ENCODE measurements at regions not wholly inside any gene's neighbourhood (a gene's known extent, or its start where the extent isn't known, plus 50 kb on each side); places are given as distances from the start of the nearest gene placed in this dataset.

DNA sequence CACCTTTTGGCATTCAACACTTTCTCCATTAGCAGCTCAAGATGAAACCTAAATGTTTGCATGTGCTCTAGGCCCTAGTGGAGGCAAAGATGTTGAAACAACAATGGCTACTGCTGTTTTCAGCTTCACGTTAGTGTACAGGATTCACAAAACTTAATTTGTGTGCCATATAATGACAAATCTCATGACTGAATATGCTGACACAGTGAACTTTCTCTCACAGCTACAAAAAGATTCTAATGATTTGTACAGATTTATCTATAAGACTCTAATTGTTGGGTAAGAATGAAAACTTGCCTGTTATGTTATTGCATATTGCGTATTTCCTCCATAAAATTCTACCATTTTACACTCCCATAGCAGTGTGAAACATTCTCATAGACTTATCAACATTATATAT lies 97.5 kb downstream of the CETN3 start:
- TF ChIP-seq, protein P1, sequence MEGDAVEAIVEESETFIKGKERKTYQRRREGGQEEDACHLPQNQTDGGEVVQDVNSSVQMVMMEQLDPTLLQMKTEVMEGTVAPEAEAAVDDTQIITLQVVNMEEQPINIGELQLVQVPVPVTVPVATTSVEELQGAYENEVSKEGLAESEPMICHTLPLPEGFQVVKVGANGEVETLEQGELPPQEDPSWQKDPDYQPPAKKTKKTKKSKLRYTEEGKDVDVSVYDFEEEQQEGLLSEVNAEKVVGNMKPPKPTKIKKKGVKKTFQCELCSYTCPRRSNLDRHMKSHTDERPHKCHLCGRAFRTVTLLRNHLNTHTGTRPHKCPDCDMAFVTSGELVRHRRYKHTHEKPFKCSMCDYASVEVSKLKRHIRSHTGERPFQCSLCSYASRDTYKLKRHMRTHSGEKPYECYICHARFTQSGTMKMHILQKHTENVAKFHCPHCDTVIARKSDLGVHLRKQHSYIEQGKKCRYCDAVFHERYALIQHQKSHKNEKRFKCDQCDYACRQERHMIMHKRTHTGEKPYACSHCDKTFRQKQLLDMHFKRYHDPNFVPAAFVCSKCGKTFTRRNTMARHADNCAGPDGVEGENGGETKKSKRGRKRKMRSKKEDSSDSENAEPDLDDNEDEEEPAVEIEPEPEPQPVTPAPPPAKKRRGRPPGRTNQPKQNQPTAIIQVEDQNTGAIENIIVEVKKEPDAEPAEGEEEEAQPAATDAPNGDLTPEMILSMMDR (IDR thresholded peaks at IDR 0.05), result no peak
- DNase-seq (ENCODE audit: low spot score), result no peak
- Histone ChIP-seq H3K4me3 (no peak overlapping the region), H3K27ac (no peak overlapping the region)

DNA sequence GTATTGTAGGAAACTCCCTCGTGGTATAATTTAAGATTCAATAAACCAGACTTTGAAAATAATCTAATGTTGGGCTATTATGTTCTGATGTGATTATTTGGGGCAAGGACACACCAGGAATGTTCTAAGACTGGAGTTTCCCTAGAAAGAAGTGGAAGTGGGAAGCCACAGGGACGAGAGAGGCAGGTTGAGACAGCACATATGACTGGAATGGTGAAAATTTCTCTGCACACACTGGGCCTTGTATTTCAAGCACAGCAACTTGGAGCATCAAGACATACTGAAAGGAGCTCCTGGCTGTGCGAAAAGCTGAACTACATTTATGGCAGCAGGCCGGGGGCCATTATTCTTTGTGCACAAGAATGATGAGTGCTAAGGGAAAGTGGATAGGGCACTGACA lies 98.2 kb downstream of the CETN3 start:
- no peak for DNase-seq (ENCODE audit: low spot score)
- TF ChIP-seq, protein P1 (IDR thresholded peaks at IDR 0.05), result no peak
- Histone ChIP-seq H3K27ac (no peak overlapping the region), H3K4me3 (no peak overlapping the region)

DNA sequence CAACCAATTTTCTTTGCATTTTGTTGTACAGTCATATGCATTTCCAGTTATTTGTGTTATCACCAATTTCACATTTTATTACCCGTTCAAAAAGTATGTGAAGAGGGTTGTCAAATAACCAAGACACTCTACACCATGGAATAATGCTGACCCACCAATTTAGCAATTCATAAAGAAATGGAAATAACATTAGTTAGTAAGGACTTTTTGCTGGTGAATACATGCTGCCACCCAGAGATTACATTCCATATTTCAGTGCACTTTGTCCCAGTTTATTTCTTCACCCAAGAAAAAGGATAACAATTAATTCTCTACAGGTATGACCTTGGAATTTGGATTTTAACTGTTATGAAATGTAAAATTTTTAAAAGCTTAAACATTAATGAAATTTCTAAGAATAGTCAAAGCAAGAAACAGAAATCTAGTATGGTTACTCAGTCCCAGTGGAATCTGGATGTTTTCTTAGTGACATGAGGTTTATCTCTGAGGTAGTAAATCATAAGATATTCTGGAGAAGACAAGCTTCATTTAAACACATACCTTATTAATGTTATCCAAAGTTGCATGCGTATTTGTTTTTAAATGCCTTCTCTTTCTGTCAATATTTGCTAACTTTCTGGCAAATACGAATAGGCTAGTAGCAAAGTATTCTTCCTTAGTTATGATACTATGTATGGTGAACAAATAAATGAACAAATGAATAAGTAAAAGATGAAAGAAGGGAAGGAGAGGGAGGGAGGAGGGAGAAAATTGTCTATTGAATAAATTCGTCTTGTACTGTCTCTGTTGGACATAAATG lies 100.6 kb downstream of the CETN3 start:
- DNase-seq (ENCODE audit: low spot score), result no peak
- TF ChIP-seq, protein P1 (IDR thresholded peaks at IDR 0.05), result no peak
- H3K27ac ChIP-seq, result no peak overlapping the region
- H3K4me3 ChIP-seq, result no peak overlapping the region

DNA sequence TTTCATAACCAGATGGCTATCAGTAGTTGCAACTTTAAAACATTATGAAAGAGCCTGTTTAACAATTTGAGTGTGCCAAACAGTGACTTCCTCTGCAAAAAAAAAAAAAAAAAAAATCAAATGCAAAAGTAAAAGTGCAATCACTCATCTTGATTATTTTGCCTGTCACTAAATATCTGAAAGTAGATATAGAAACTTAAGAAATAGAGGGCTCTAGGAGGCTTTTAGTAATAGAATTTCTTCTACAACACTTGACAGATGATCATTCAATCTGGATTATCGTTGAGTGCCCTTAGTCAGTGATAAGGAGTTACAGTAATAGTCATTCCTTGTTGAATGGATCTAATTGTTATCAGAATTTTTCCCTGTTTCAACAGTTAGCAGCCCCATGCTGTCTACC lies 101.8 kb downstream of the CETN3 start:
- DNase-seq (ENCODE audit: low spot score), result no peak
- Histone ChIP-seq H3K4me3 (no peak overlapping the region), H3K27ac (no peak overlapping the region)
- TF ChIP-seq, protein P1 (IDR thresholded peaks at IDR 0.05), result no peak

DNA sequence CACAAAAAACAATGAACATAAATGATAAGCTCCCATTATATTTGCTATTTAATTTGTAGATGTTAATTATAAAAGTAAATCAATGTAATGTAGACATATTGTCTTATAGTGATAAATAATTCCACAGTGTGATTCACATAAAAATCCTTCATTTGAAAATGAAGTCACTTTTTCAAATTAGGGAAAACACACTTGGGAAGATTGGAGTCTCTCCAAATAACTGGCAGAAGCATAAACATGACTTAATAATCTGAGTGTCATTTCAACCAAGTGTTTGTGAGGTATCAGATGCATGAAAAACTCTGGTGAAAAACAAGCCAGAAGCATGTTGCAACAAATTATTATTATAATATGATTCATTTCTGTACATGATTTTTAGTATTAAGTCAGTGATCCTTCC lies 102.2 kb downstream of the CETN3 start:
- no peak for DNase-seq (ENCODE audit: low spot score)
- TF ChIP-seq, protein P1 (IDR thresholded peaks at IDR 0.05), result no peak

DNA sequence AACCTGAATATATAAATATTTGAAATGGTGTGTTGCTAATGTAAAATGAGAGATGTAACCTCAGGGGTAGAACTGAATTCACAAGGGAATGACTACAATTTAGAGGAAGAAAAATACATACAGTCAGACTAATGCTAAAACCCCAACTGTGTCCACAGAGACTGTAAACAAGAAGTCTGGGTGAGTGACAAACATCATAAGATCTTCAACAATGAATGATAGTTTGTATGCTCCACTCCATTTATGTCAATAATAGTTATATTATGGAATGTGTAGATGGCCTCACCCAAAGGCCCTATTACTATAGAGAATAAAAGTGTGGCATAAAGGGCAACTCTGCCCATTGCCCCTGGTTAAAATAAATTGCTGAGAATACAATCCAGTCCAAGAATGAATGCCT lies 102.9 kb downstream of the CETN3 start:
- H3K4me3 ChIP-seq, result no peak overlapping the region
- H3K27ac ChIP-seq, result no peak overlapping the region
- DNase-seq (ENCODE audit: low spot score), result no peak
- TF ChIP-seq, protein P1 (IDR thresholded peaks at IDR 0.05), result no peak

More for the DNA sequence above, 102.2 kb downstream of the CETN3 start:
- Histone ChIP-seq H3K27ac (no peak overlapping the region), H3K4me3 (no peak overlapping the region)

DNA sequence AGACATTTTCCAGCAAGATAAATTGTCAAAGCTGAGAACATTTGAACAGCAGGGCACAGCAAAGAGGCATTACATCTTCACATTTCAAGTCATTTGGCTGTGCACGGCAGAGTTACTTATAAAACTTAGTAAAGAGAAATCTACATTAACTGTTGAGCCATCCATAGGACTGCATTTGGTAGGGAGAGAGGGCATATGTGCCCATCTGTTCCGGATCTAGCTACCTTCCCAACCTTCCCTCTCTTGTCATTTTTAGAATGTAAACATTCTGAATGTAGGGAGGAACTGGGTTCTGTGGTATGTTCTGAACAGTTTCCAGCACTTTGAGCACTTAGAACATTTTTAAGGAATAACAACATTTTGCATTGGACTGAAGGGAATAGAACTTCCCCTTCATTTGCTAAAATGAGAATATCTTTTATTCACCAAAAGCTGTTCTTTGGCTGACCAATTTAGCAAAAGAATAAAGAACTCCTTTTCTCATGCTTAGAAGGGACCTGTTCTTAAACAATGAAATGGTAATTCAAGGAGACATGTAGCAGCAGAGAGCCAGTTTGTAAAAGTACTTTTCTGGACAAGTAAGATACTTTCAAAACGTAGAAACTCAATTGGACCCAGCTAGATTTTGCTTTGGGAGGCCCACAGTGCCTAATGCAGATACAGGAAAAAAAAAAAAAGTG lies 104.4 kb downstream of the CETN3 start:
- no peak overlapping the region for H3K27ac ChIP-seq
- no peak for DNase-seq (ENCODE audit: low spot score)
- TF ChIP-seq, protein P1 (IDR thresholded peaks at IDR 0.05), result no peak
- no peak overlapping the region for H3K4me3 ChIP-seq
